Spleen (tissue), 11 donors: ENCODE measurements at regions not wholly inside any gene's neighbourhood (a gene's known extent, or its start where the extent isn't known, plus 50 kb on each side); places are given as distances from the start of the nearest gene placed in this dataset.
"Not testable (repeated sequence)": the region's sequence is repeated elsewhere in the genome, so short reads cannot be mapped to it uniquely, and the experiment has no call there.

Source experiments
- DNase-seq: peaks from one replicate; pipeline ENCODE4 v3.0.0-alpha.2; 2020
- H3K27ac ChIP-seq, 8 donors: fragments of 200-600 bp; sonication (generic) in 7 of 8; 1 replicate in 4 of 8; 2 replicates in 4 of 8; pipeline versions ENCODE4 v1.5.0 to v1.8.0; 2016 to 2021; ENCODE audit warnings: inconsistent platforms in 4 of 8, mild to moderate bottlenecking in 4 of 8, moderate library complexity in 1 of 8
- H3K27me3 ChIP-seq, 7 donors: fragments of 200-600 bp; sonication (generic) in 6 of 7; replicated peaks in 1 of 7; 1 replicate in 4 of 7; 2 replicates in 3 of 7; pipeline versions ENCODE4 v1.5.0 to v1.8.0; 2016 to 2021; ENCODE audit warnings: inconsistent platforms in 3 of 7, mild to moderate bottlenecking in 1 of 7
- H3K36me3 ChIP-seq, 6 donors: fragments of 200-600 bp; sonication (generic) in 5 of 6; 1 replicate in 4 of 6; 2 replicates in 2 of 6; pipeline versions ENCODE4 v1.5.0 to v1.8.0; 2016 to 2021; ENCODE audit warnings: inconsistent platforms in 2 of 6
- H3K4me1 ChIP-seq, 6 donors: fragments of 200-600 bp; sonication (generic) in 5 of 6; 1 replicate in 3 of 6; 2 replicates in 3 of 6; pipeline versions ENCODE4 v1.5.0 to v1.8.0; 2016 to 2021; ENCODE audit warnings: inconsistent platforms in 3 of 6
- H3K4me3 ChIP-seq, 8 donors: fragments of 200-600 bp; sonication (generic) in 7 of 8; 1 replicate in 4 of 8; 2 replicates in 4 of 8; pipeline versions ENCODE4 v1.5.0 to v1.8.0; 2016 to 2021; ENCODE audit warnings: inconsistent platforms in 4 of 8, mild to moderate bottlenecking in 4 of 8, moderate library complexity in 2 of 8
- H3K9me3 ChIP-seq, 8 donors: fragments of 200-600 bp; sonication (generic) in 7 of 8; 1 replicate in 4 of 8; 2 replicates in 4 of 8; pipeline versions ENCODE4 v1.5.0 to v1.8.0; 2016 to 2021; ENCODE audit warnings: inconsistent platforms in 4 of 8
- POLR2A ChIP-seq, 3 donors: fragments of 450-650 bp; IDR thresholded peaks; one replicate each; pipeline ENCODE4 v1.5.1; 2017; ENCODE audit warnings: antibody characterized with exemption in 3 of 3, mild to moderate bottlenecking in 1 of 3
- POLR2AphosphoS5 ChIP-seq, 3 donors: sonication (generic); formaldehyde crosslinking; IDR thresholded peaks; one replicate each; pipeline ENCODE4 v1.5.1; 2017; ENCODE audit warnings: antibody characterized with exemption in 3 of 3
- WGBS, 5 donors: extraction: QIAGEN DNeasy Blood & Tissue Kit in 3 of 5; methylation state at CpG; one replicate each; pipeline versions ENCODE4 v1.1.5 to v1.1.7; 2013 to 2018; 5-methylcytosine and 5-hydroxymethylcytosine counted together
- intact Hi-C: fragments of 100-400 bp; cut with DNase I; formaldehyde crosslinking; loops from one replicate; pipeline ENCODE4 v1.15.0; 2023; ENCODE audit warnings: low total_unique reads
- TF ChIP-seq, protein P1 (sequence below), 11 experiments: fragments of 200-600 bp in 7 of 11; fragments of 450-650 bp in 4 of 11; sonication (generic) in 4 of 11; IDR thresholded peaks in 8 of 11; conservative IDR thresholded peaks in 3 of 11; 1 replicate in 7 of 11; 2 replicates in 4 of 11; pipeline versions ENCODE4 v1.4.0 to v1.8.0; 2016 to 2021; ENCODE audit warnings: antibody characterized with exemption in 11 of 11, inconsistent platforms in 4 of 11, mild to moderate bottlenecking in 1 of 11
- donor health status: healthy with polysubstance abuse.
- donor health status: DM: no; HTN: no; CAD: no; lungs with moderate emphysema.
- donor health status: DM: no; HTN: no; CAD: no.
- donor health status: Bipolar disorder and iron deficiency.
- donor health status: healthy.
- donor health status: DM: no; HTN: no; CAD: no.
- donor health status: DM: yes; HTN: yes; CAD: no.

DNA sequence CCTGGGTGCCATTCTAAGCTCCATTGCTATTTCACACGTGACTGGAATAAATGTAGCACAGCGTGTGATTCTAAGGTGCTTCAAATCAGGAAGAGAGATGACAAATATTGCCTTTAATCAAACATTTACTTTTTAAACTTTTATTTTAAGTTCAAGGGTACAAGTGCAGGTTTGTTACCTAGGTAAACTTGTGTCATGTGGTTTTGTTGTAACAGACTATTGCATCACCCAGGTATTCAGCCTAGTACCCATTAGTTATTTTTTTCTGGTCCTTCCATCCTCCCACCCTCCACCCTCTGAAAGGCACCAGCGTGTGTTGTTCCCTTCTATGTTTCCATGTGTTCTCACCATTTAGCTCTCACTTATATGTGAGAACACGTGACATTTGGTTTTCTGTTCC lies 510.8 kb downstream of the PLOD2 start:
- TF ChIP-seq POLR2A (IDR thresholded peaks at IDR 0.05) (no peak), POLR2AphosphoS5 (IDR thresholded peaks at IDR 0.05) (no peak)
- TF ChIP-seq, protein P1, sequence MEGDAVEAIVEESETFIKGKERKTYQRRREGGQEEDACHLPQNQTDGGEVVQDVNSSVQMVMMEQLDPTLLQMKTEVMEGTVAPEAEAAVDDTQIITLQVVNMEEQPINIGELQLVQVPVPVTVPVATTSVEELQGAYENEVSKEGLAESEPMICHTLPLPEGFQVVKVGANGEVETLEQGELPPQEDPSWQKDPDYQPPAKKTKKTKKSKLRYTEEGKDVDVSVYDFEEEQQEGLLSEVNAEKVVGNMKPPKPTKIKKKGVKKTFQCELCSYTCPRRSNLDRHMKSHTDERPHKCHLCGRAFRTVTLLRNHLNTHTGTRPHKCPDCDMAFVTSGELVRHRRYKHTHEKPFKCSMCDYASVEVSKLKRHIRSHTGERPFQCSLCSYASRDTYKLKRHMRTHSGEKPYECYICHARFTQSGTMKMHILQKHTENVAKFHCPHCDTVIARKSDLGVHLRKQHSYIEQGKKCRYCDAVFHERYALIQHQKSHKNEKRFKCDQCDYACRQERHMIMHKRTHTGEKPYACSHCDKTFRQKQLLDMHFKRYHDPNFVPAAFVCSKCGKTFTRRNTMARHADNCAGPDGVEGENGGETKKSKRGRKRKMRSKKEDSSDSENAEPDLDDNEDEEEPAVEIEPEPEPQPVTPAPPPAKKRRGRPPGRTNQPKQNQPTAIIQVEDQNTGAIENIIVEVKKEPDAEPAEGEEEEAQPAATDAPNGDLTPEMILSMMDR (IDR thresholded peaks at IDR 0.05 in 8 of 11, conservative IDR thresholded peaks at IDR 0.05 in 3 of 11) = no peak
- intact Hi-C loops = no loop called here
- no peak for DNase-seq
- Histone ChIP-seq H3K4me3 (no peak overlapping the region), H3K27ac (no peak overlapping the region), H3K9me3 (peaks cover 0 to 12% (median 6%) of the 10 kb centered on the region in 8 donors), H3K36me3 (no peaks in the 10 kb centered on the region), H3K27me3 (no peaks in the 10 kb centered on the region), H3K4me1 (no peaks in the 10 kb centered on the region)
- WGBS, 5 donors = 88 to 94% (median 91%) methylated on average over 4 of the region's 4 CpGs

DNA sequence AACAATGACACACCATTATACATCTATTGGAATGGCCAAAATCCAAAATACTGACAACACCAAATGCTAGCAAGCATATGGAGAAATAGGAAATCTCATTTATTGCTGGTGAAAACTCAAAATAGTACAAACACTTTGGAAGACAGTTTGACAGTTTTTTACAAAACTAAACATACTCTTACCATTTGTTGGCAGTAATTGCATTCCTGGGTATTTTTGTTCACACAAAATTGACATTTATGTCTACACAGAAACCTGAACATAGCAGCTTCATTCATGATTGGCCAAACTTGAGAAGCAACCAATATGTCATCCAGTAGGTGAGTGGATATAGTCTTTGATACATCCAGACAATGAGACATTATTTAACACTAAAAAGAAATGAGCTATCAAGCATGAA lies 489.9 kb downstream of the PLOD2 start:
- peaks cover 0 to 2% (median 0%) of the 10 kb centered on the region in 8 donors for H3K9me3 ChIP-seq
- no peaks in the 10 kb centered on the region for H3K36me3 ChIP-seq
- intact Hi-C loops = no loop called here
- TF ChIP-seq, protein P1 (IDR thresholded peaks at IDR 0.05 in 8 of 11, conservative IDR thresholded peaks at IDR 0.05 in 3 of 11) = no peak
- TF ChIP-seq POLR2AphosphoS5 (IDR thresholded peaks at IDR 0.05) (no peak), POLR2A (IDR thresholded peaks at IDR 0.05) (no peak)
- H3K27ac ChIP-seq = no peak overlapping the region
- H3K4me3 ChIP-seq = no peak overlapping the region
- no peak for DNase-seq
- no peaks in the 10 kb centered on the region for H3K4me1 ChIP-seq
- no peaks in the 10 kb centered on the region for H3K27me3 ChIP-seq

DNA sequence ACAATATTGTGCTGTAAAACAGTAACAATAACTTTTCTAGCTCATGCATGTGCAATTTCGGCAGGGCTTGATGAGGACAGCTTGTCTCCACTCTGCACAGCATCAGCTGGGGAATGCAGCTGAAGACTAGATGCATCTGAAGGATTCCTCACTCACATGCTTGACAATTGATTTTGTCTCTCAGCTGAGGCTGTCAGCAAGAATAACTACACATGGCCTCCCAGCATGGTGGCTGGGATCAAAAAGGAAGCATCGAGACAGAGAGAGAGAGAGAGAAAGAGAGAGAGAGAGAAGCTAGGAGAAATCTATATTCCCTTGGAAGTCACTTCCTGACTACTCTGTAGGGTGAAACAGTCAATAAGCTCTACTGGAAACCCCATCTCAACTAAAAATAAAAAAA lies 487.1 kb downstream of the PLOD2 start:
- H3K27me3 ChIP-seq = no peaks in the 10 kb centered on the region
- no peak for DNase-seq
- H3K9me3 ChIP-seq = peaks cover 0 to 2% (median 0%) of the 10 kb centered on the region in 8 donors
- H3K36me3 ChIP-seq = no peaks in the 10 kb centered on the region
- H3K4me3 ChIP-seq = no peak overlapping the region
- intact Hi-C loops = no loop called here
- no peak overlapping the region for H3K27ac ChIP-seq
- TF ChIP-seq POLR2AphosphoS5 (IDR thresholded peaks at IDR 0.05) (no peak), POLR2A (IDR thresholded peaks at IDR 0.05) (no peak)
- H3K4me1 ChIP-seq = no peaks in the 10 kb centered on the region
- WGBS, 5 donors = 63 to 86% (median 70%) methylated on average over 2 of the region's 2 CpGs

DNA sequence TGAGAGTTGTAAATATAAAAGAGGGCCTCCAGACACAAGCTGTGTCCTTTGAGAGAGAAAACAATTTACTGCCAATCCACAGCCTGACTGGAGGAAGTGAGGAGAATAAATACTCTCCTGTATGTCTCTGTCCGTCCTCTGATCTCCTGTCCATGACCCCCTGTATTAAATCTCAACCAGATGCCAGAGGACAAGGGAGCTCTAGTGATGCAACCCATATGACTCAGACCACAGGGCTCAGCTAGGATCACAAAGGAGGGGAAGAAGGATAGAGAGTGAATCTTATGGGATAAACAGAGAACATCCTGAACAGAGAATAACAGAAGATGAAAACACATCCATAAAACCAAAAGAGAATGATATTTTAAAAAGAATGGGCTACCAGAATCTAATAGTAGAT lies 482.6 kb downstream of the PLOD2 start:
- Histone ChIP-seq H3K4me1 (no peaks in the 10 kb centered on the region), H3K36me3 (no peaks in the 10 kb centered on the region), H3K4me3 (no peak overlapping the region), H3K9me3 (no peaks in the 10 kb centered on the region), H3K27me3 (no peaks in the 10 kb centered on the region), H3K27ac (no peak overlapping the region)
- DNase-seq = no peak
- TF ChIP-seq POLR2AphosphoS5 (IDR thresholded peaks at IDR 0.05) = no peak
- no peak for TF ChIP-seq POLR2A (IDR thresholded peaks at IDR 0.05)
- TF ChIP-seq, protein P1 (IDR thresholded peaks at IDR 0.05 in 8 of 11, conservative IDR thresholded peaks at IDR 0.05 in 3 of 11) = no peak
- WGBS, 5 donors = 28 to 79% (median 56%) methylated on average over 1 of the region's 1 CpG
- intact Hi-C loops = no loop called here

DNA sequence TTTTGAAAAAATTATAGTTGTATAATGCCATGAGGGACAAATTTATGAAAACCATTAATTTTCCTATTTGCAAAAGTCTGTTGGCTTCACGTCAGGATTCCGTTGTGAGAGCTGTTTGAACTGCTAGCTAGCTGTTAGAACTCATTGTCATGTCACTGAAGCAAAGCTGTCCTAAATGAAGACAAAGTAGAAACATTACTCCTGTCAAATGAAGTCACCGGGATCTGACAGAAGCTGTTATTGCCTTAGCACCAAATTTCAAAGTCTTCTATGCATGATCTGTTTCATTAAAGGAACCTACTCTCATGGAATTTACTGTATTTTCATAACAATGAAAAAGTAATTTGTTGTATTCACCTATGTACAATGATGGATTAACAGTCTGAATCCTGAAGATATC lies 479.8 kb downstream of the PLOD2 start:
- no peak for DNase-seq
- Histone ChIP-seq H3K27me3 (no peaks in the 10 kb centered on the region), H3K4me3 (no peak overlapping the region), H3K4me1 (no peaks in the 10 kb centered on the region), H3K9me3 (peaks cover 0 to 5% (median 0%) of the 10 kb centered on the region in 8 donors), H3K27ac (no peak overlapping the region), H3K36me3 (no peaks in the 10 kb centered on the region)
- intact Hi-C loops = no loop called here
- TF ChIP-seq, protein P1 (IDR thresholded peaks at IDR 0.05 in 8 of 11, conservative IDR thresholded peaks at IDR 0.05 in 3 of 11) = no peak
- TF ChIP-seq POLR2A (IDR thresholded peaks at IDR 0.05) (no peak), POLR2AphosphoS5 (IDR thresholded peaks at IDR 0.05) (no peak)
- WGBS, 5 donors = 70 to 83% (median 79%) methylated on average over 3 of the region's 3 CpGs

DNA sequence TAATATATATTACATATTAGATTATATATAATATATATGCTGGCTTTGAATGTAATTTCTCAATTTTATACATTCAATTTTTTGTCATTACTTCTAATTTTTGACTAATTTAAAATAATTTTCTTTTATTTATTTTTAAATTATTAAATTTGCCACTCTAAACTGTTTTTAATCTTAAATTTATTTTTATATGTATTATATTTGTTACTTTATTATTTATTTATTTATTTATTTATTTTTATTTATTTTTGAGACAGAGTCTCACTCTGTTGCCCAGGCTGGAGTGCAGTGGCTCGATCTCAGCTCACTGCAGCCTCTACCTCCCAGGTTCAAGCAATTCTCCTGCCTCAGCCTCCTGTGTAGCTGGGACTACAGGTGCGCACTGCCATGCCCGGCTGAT lies 473.0 kb downstream of the PLOD2 start:
- H3K4me1 ChIP-seq, H3K9me3 ChIP-seq, H3K36me3 ChIP-seq, H3K27me3 ChIP-seq, H3K4me3 ChIP-seq, H3K27ac ChIP-seq, intact Hi-C loops, DNase-seq: not testable (repeated sequence)
- 71 to 90% (median 74%) methylated on average over 3 of the region's 3 CpGs for WGBS, 5 donors
